ENCODE measurements at regions not wholly inside any gene's neighbourhood (a gene's known extent, or its start where the extent isn't known, plus 50 kb on each side); places are given as distances from the start of the nearest gene placed in this dataset.

GRCh38 chr6:168369786-168370185 lies 50.2 kb upstream of the DACT2 start:
- DNase-seq: no peak
- Histone ChIP-seq H3K36me3 (ENCODE audit: control insufficient read depth, insufficient read depth, low read length) (no peaks in the 10 kb centered on the region), H3K27ac (ENCODE audit: insufficient read depth, low read length, poor library complexity, severe bottlenecking) (no peak overlapping the region), H3K4me1 (ENCODE audit: control insufficient read depth, insufficient read depth, low read length, poor library complexity, severe bottlenecking) (no peaks in the 10 kb centered on the region), H3K4me3 (ENCODE audit: insufficient read depth, low read depth, low read length, poor library complexity, severe bottlenecking) (no peak overlapping the region), H3K9me3 (ENCODE audit: control insufficient read depth, low read length) (no peaks in the 10 kb centered on the region), H3K27me3 (replicated peaks; ENCODE audit: control insufficient read depth, insufficient read depth, low read length, poor library complexity, severe bottlenecking) (no peaks in the 10 kb centered on the region)

- Histone ChIP-seq H3K36me3 (ENCODE audit: control insufficient read depth, insufficient read depth, low read length) (no peaks in the 10 kb centered on the region), H3K4me3 (ENCODE audit: insufficient read depth, low read depth, low read length, poor library complexity, severe bottlenecking) (no peak overlapping the region), H3K27me3 (replicated peaks; ENCODE audit: control insufficient read depth, insufficient read depth, low read length, poor library complexity, severe bottlenecking) (no peaks in the 10 kb centered on the region), H3K4me1 (ENCODE audit: control insufficient read depth, insufficient read depth, low read length, poor library complexity, severe bottlenecking) (no peaks in the 10 kb centered on the region), H3K27ac (ENCODE audit: insufficient read depth, low read length, poor library complexity, severe bottlenecking) (no peak overlapping the region), H3K9me3 (ENCODE audit: control insufficient read depth, low read length) (no peaks in the 10 kb centered on the region)
- DNase-seq: peak in 2 of 3 donors; percentile 6 to 15
Measured at GRCh38 chr6:168370310-168370991, 50.9 kb upstream of the DACT2 start.

- no peaks in the 10 kb centered on the region for H3K36me3 ChIP-seq (ENCODE audit: control insufficient read depth, insufficient read depth, low read length)
- no peaks in the 10 kb centered on the region for H3K27me3 ChIP-seq (replicated peaks; ENCODE audit: control insufficient read depth, insufficient read depth, low read length, poor library complexity, severe bottlenecking)
- no peaks in the 10 kb centered on the region for H3K9me3 ChIP-seq (ENCODE audit: control insufficient read depth, low read length)
- no peak overlapping the region for H3K4me3 ChIP-seq (ENCODE audit: insufficient read depth, low read depth, low read length, poor library complexity, severe bottlenecking)
- H3K4me1 ChIP-seq (ENCODE audit: control insufficient read depth, insufficient read depth, low read length, poor library complexity, severe bottlenecking): no peaks in the 10 kb centered on the region
- H3K27ac ChIP-seq (ENCODE audit: insufficient read depth, low read length, poor library complexity, severe bottlenecking): no peak overlapping the region
- DNase-seq: no peak
Measured at GRCh38 chr6:168371185-168371584, 51.6 kb upstream of the DACT2 start.

GRCh38 chr6:168371618-168371980 lies 52.0 kb upstream of the DACT2 start:
- H3K4me1 ChIP-seq (ENCODE audit: control insufficient read depth, insufficient read depth, low read length, poor library complexity, severe bottlenecking): no peaks in the 10 kb centered on the region
- H3K9me3 ChIP-seq (ENCODE audit: control insufficient read depth, low read length): no peaks in the 10 kb centered on the region
- no peaks in the 10 kb centered on the region for H3K27me3 ChIP-seq (replicated peaks; ENCODE audit: control insufficient read depth, insufficient read depth, low read length, poor library complexity, severe bottlenecking)
- DNase-seq: no peak
- no peak overlapping the region for H3K4me3 ChIP-seq (ENCODE audit: insufficient read depth, low read depth, low read length, poor library complexity, severe bottlenecking)
- H3K27ac ChIP-seq (ENCODE audit: insufficient read depth, low read length, poor library complexity, severe bottlenecking): no peak overlapping the region
- no peaks in the 10 kb centered on the region for H3K36me3 ChIP-seq (ENCODE audit: control insufficient read depth, insufficient read depth, low read length)

- no peak for DNase-seq
- no peak overlapping the region for H3K4me3 ChIP-seq (ENCODE audit: insufficient read depth, low read depth, low read length, poor library complexity, severe bottlenecking)
- no peaks in the 10 kb centered on the region for H3K27me3 ChIP-seq (replicated peaks; ENCODE audit: control insufficient read depth, insufficient read depth, low read length, poor library complexity, severe bottlenecking)
- no peaks in the 10 kb centered on the region for H3K9me3 ChIP-seq (ENCODE audit: control insufficient read depth, low read length)
- H3K27ac ChIP-seq (ENCODE audit: insufficient read depth, low read length, poor library complexity, severe bottlenecking): no peak overlapping the region
- H3K36me3 ChIP-seq (ENCODE audit: control insufficient read depth, insufficient read depth, low read length): no peaks in the 10 kb centered on the region
- H3K4me1 ChIP-seq (ENCODE audit: control insufficient read depth, insufficient read depth, low read length, poor library complexity, severe bottlenecking): no peaks in the 10 kb centered on the region
Measured at GRCh38 chr6:168371981-168372711, 52.6 kb upstream of the DACT2 start.

GRCh38 chr6:168372889-168373288 lies 53.3 kb upstream of the DACT2 start:
- H3K4me3 ChIP-seq (ENCODE audit: insufficient read depth, low read depth, low read length, poor library complexity, severe bottlenecking): no peak overlapping the region
- no peaks in the 10 kb centered on the region for H3K27me3 ChIP-seq (replicated peaks; ENCODE audit: control insufficient read depth, insufficient read depth, low read length, poor library complexity, severe bottlenecking)
- no peaks in the 10 kb centered on the region for H3K4me1 ChIP-seq (ENCODE audit: control insufficient read depth, insufficient read depth, low read length, poor library complexity, severe bottlenecking)
- H3K36me3 ChIP-seq (ENCODE audit: control insufficient read depth, insufficient read depth, low read length): no peaks in the 10 kb centered on the region
- no peaks in the 10 kb centered on the region for H3K9me3 ChIP-seq (ENCODE audit: control insufficient read depth, low read length)
- DNase-seq: no peak
- no peak overlapping the region for H3K27ac ChIP-seq (ENCODE audit: insufficient read depth, low read length, poor library complexity, severe bottlenecking)

GRCh38 chr6:168373389-168373788 lies 53.8 kb upstream of the DACT2 start:
- Histone ChIP-seq H3K4me3 (ENCODE audit: insufficient read depth, low read depth, low read length, poor library complexity, severe bottlenecking) (no peak overlapping the region), H3K9me3 (ENCODE audit: control insufficient read depth, low read length) (no peaks in the 10 kb centered on the region), H3K4me1 (ENCODE audit: control insufficient read depth, insufficient read depth, low read length, poor library complexity, severe bottlenecking) (no peaks in the 10 kb centered on the region), H3K27ac (ENCODE audit: insufficient read depth, low read length, poor library complexity, severe bottlenecking) (no peak overlapping the region), H3K36me3 (ENCODE audit: control insufficient read depth, insufficient read depth, low read length) (no peaks in the 10 kb centered on the region), H3K27me3 (replicated peaks; ENCODE audit: control insufficient read depth, insufficient read depth, low read length, poor library complexity, severe bottlenecking) (no peaks in the 10 kb centered on the region)
- DNase-seq: no peak

- no peaks in the 10 kb centered on the region for H3K27me3 ChIP-seq (replicated peaks; ENCODE audit: control insufficient read depth, insufficient read depth, low read length, poor library complexity, severe bottlenecking)
- H3K27ac ChIP-seq (ENCODE audit: insufficient read depth, low read length, poor library complexity, severe bottlenecking): no peak overlapping the region
- H3K4me1 ChIP-seq (ENCODE audit: control insufficient read depth, insufficient read depth, low read length, poor library complexity, severe bottlenecking): no peaks in the 10 kb centered on the region
- H3K4me3 ChIP-seq (ENCODE audit: insufficient read depth, low read depth, low read length, poor library complexity, severe bottlenecking): no peak overlapping the region
- no peaks in the 10 kb centered on the region for H3K9me3 ChIP-seq (ENCODE audit: control insufficient read depth, low read length)
- no peaks in the 10 kb centered on the region for H3K36me3 ChIP-seq (ENCODE audit: control insufficient read depth, insufficient read depth, low read length)
- DNase-seq: no peak
Measured at GRCh38 chr6:168374051-168374502, 54.5 kb upstream of the DACT2 start.

GRCh38 chr6:168374541-168375071 lies 55.0 kb upstream of the DACT2 start:
- Histone ChIP-seq H3K27me3 (replicated peaks; ENCODE audit: control insufficient read depth, insufficient read depth, low read length, poor library complexity, severe bottlenecking) (no peaks in the 10 kb centered on the region), H3K9me3 (ENCODE audit: control insufficient read depth, low read length) (no peaks in the 10 kb centered on the region), H3K4me3 (ENCODE audit: insufficient read depth, low read depth, low read length, poor library complexity, severe bottlenecking) (no peak overlapping the region), H3K36me3 (ENCODE audit: control insufficient read depth, insufficient read depth, low read length) (no peaks in the 10 kb centered on the region), H3K4me1 (ENCODE audit: control insufficient read depth, insufficient read depth, low read length, poor library complexity, severe bottlenecking) (no peaks in the 10 kb centered on the region), H3K27ac (ENCODE audit: insufficient read depth, low read length, poor library complexity, severe bottlenecking) (no peak overlapping the region)
- no peak for DNase-seq

- no peak for DNase-seq
- H3K9me3 ChIP-seq (ENCODE audit: control insufficient read depth, low read length): no peaks in the 10 kb centered on the region
Measured at GRCh38 chr6:168376120-168376519, 56.5 kb upstream of the DACT2 start.

More at GRCh38 chr6:168376120-168376519, 56.5 kb upstream of the DACT2 start:
- Histone ChIP-seq H3K4me3 (ENCODE audit: insufficient read depth, low read depth, low read length, poor library complexity, severe bottlenecking) (no peak overlapping the region), H3K36me3 (ENCODE audit: control insufficient read depth, insufficient read depth, low read length) (no peaks in the 10 kb centered on the region), H3K4me1 (ENCODE audit: control insufficient read depth, insufficient read depth, low read length, poor library complexity, severe bottlenecking) (no peaks in the 10 kb centered on the region), H3K27ac (ENCODE audit: insufficient read depth, low read length, poor library complexity, severe bottlenecking) (no peak overlapping the region), H3K27me3 (replicated peaks; ENCODE audit: control insufficient read depth, insufficient read depth, low read length, poor library complexity, severe bottlenecking) (no peaks in the 10 kb centered on the region)

Data from effector memory CD4-positive, alpha-beta T cell (primary cell).